GM19324 (cell line): ENCODE measurements at regions not wholly inside any gene's neighbourhood (a gene's known extent, or its start where the extent isn't known, plus 50 kb on each side); places are given as distances from the start of the nearest gene placed in this dataset.

Experiments
- ATAC-seq: cut with Tn5 transposase; IDR thresholded peaks from one replicate; pipeline ENCODE4 v1.9.1; 2021; ENCODE audit warnings: mild to moderate bottlenecking, moderate library complexity; ENCODE audit not compliant: unreplicated experiment, low FRiP score

- no peak for ATAC-seq
Measured at GRCh38 chr5:117235786-117236185, 661.2 kb upstream of the SEMA6A start.

GRCh38 chr5:117230375-117230774, 655.8 kb upstream of the SEMA6A start:
- ATAC-seq: no peak

- no peak for ATAC-seq
Measured at GRCh38 chr5:117220730-117221129, 646.1 kb upstream of the SEMA6A start.

- no peak for ATAC-seq
Measured at GRCh38 chr5:117218789-117219188, 644.2 kb upstream of the SEMA6A start.

- no peak for ATAC-seq
Measured at GRCh38 chr5:117212866-117213265, 638.2 kb upstream of the SEMA6A start.

- ATAC-seq: no peak
Measured at GRCh38 chr5:117210796-117211195, 636.2 kb upstream of the SEMA6A start.

- no peak for ATAC-seq
Measured at GRCh38 chr5:117209479-117209878, 634.9 kb upstream of the SEMA6A start.

- no peak for ATAC-seq
Measured at GRCh38 chr5:117207088-117207668, 632.6 kb upstream of the SEMA6A start.

GRCh38 chr5:117205894-117206293, 631.3 kb upstream of the SEMA6A start:
- ATAC-seq: no peak

GRCh38 chr5:117204926-117205869, 630.6 kb upstream of the SEMA6A start:
- no peak for ATAC-seq

GRCh38 chr5:117204404-117204803, 629.8 kb upstream of the SEMA6A start:
- ATAC-seq: no peak

GRCh38 chr5:117203584-117203983, 629.0 kb upstream of the SEMA6A start:
- ATAC-seq: no peak

- no peak for ATAC-seq
Measured at GRCh38 chr5:117201001-117201400, 626.4 kb upstream of the SEMA6A start.

GRCh38 chr5:117195076-117195475, 620.5 kb upstream of the SEMA6A start:
- ATAC-seq: no peak

GRCh38 chr5:117191251-117191650, 616.6 kb upstream of the SEMA6A start:
- no peak for ATAC-seq

GRCh38 chr5:117189784-117190183, 615.2 kb upstream of the SEMA6A start:
- ATAC-seq: no peak

- no peak for ATAC-seq
Measured at GRCh38 chr5:117188211-117188610, 613.6 kb upstream of the SEMA6A start.

- no peak for ATAC-seq
Measured at GRCh38 chr5:117186751-117187150, 612.1 kb upstream of the SEMA6A start.

- ATAC-seq: no peak
Measured at GRCh38 chr5:117183326-117183725, 608.7 kb upstream of the SEMA6A start.

GRCh38 chr5:117182104-117182503, 607.5 kb upstream of the SEMA6A start:
- ATAC-seq: no peak

GRCh38 chr5:117177302-117177701, 602.7 kb upstream of the SEMA6A start:
- no peak for ATAC-seq

GRCh38 chr5:117165068-117165467, 590.4 kb upstream of the SEMA6A start:
- no peak for ATAC-seq
